CD14-positive monocyte (primary cell): ENCODE measurements at regions not wholly inside any gene's neighbourhood (a gene's known extent, or its start where the extent isn't known, plus 50 kb on each side); places are given as distances from the start of the nearest gene placed in this dataset.

ENCODE experiments used
- DNase-seq, 3 donors: peaks; one replicate each; pipeline ENCODE4 v3.0.0-alpha.2; 2011 to 2022
- H2AFZ ChIP-seq: 2 replicates; pipeline ENCODE4 v1.6.0; 2012; ENCODE audit warnings: mild to moderate bottlenecking, low read depth, low read length, inconsistent platforms; ENCODE audit not compliant: insufficient read depth, poor library complexity, severe bottlenecking
- H3K27ac ChIP-seq, 2 donors: 1 replicate in 1 of 2; 2 replicates in 1 of 2; pipeline ENCODE4 v1.5.1; 2012 to 2013; ENCODE audit warnings: low read length in 2 of 2, control low read depth in 1 of 2, inconsistent platforms in 1 of 2, low read depth in 1 of 2, mild to moderate bottlenecking in 1 of 2
- H3K27me3 ChIP-seq, 2 donors: one replicate each; pipeline versions ENCODE4 v1.6.0 to v1.6.1; 2011 to 2013; ENCODE audit warnings: low read length in 2 of 2; ENCODE audit not compliant: control insufficient read depth in 2 of 2, insufficient read depth in 2 of 2
- H3K36me3 ChIP-seq, 2 donors: replicated peaks in 1 of 2; 1 replicate in 1 of 2; 2 replicates in 1 of 2; pipeline versions ENCODE4 v1.5.1 to v1.6.1; 2012 to 2013; ENCODE audit warnings: low read length in 2 of 2, control low read depth in 1 of 2, inconsistent platforms in 1 of 2, mild to moderate bottlenecking in 1 of 2; ENCODE audit not compliant: insufficient read depth in 2 of 2, control insufficient read depth in 1 of 2
- H3K4me1 ChIP-seq, 2 donors: 1 replicate in 1 of 2; 2 replicates in 1 of 2; pipeline versions ENCODE4 v1.5.1 to v1.6.1; 2012 to 2013; ENCODE audit warnings: low read length in 2 of 2, control low read depth in 1 of 2, inconsistent platforms in 1 of 2, mild to moderate bottlenecking in 1 of 2, moderate library complexity in 1 of 2; ENCODE audit not compliant: insufficient read depth in 2 of 2, control insufficient read depth in 1 of 2
- H3K4me2 ChIP-seq: replicated peaks from 2 replicates; pipeline ENCODE3; 2012; ENCODE audit warnings: low read length, moderate library complexity, mild to moderate bottlenecking; ENCODE audit not compliant: poor library complexity, severe bottlenecking; ENCODE audit errors: extremely low read depth
- H3K4me3 ChIP-seq, 3 experiments: fragments of 200-600 bp in 1 of 3; sonication (generic) in 1 of 3; replicated peaks in 1 of 3; 1 replicate in 2 of 3; 2 replicates in 1 of 3; pipeline ENCODE4 v1.5.1; 2011 to 2013; ENCODE audit warnings: low read length in 3 of 3, mild to moderate bottlenecking in 3 of 3, control low read depth in 2 of 3, low read depth in 2 of 3, inconsistent platforms in 1 of 3, moderate library complexity in 1 of 3
- H3K79me2 ChIP-seq: 2 replicates; pipeline ENCODE4 v1.6.0; 2012; ENCODE audit warnings: mild to moderate bottlenecking, control low read depth, inconsistent platforms, low read length, moderate library complexity; ENCODE audit not compliant: insufficient read depth
- H3K9ac ChIP-seq: 2 replicates; pipeline ENCODE4 v1.6.0; 2017; ENCODE audit warnings: low read length, mild to moderate bottlenecking; ENCODE audit not compliant: insufficient read depth, poor library complexity, severe bottlenecking
- H3K9me3 ChIP-seq, 2 donors: replicated peaks in 1 of 2; 1 replicate in 1 of 2; 2 replicates in 1 of 2; pipeline versions ENCODE4 v1.5.1 to v1.6.1; 2012 to 2013; ENCODE audit warnings: low read length in 2 of 2, control low read depth in 1 of 2; ENCODE audit not compliant: control insufficient read depth in 1 of 2, insufficient read depth in 1 of 2
- H4K20me1 ChIP-seq: 2 replicates; pipeline ENCODE4 v1.6.0; 2012; ENCODE audit warnings: mild to moderate bottlenecking, low read length, control low read depth, moderate library complexity; ENCODE audit not compliant: insufficient read depth
- H3K27ac Mint-ChIP-seq, 7 donors: one replicate each; pipeline ENCODE4 v1.8.0; 2020; ENCODE audit warnings: mild to moderate bottlenecking in 7 of 7, mixed read lengths in 7 of 7, moderate library complexity in 6 of 7, inconsistent platforms in 2 of 7
- H3K27me3 Mint-ChIP-seq, 3 donors: one replicate each; pipeline ENCODE4 v1.8.0; 2021 to 2022; ENCODE audit warnings: low read depth in 3 of 3, mild to moderate bottlenecking in 3 of 3, mixed read lengths in 3 of 3, moderate library complexity in 3 of 3, inconsistent platforms in 1 of 3
- H3K36me3 Mint-ChIP-seq, 2 donors: one replicate each; pipeline ENCODE4 v1.8.0; 2020; ENCODE audit warnings: mixed read lengths in 2 of 2, inconsistent platforms in 1 of 2, mild to moderate bottlenecking in 1 of 2
- H3K4me1 Mint-ChIP-seq: one replicate; pipeline ENCODE4 v1.8.0; 2020; ENCODE audit warnings: mild to moderate bottlenecking, mixed read lengths
- H3K4me3 Mint-ChIP-seq, 2 donors: one replicate each; pipeline ENCODE4 v1.8.0; 2020; ENCODE audit warnings: mild to moderate bottlenecking in 2 of 2, mixed read lengths in 2 of 2, moderate library complexity in 1 of 2
- H3K9me3 Mint-ChIP-seq, 7 donors: one replicate each; pipeline ENCODE4 v1.8.0; 2020 to 2022; ENCODE audit warnings: mixed read lengths in 7 of 7, mild to moderate bottlenecking in 6 of 7, moderate library complexity in 6 of 7, inconsistent platforms in 2 of 7
- CTCF ChIP-seq: fragments of 200-600 bp; IDR thresholded peaks from one replicate; pipeline ENCODE4 v1.8.0; 2022; ENCODE audit warnings: antibody characterized with exemption, mild to moderate bottlenecking
- WGBS: methylation state at CpG from one replicate; pipeline ENCODE4 v1.1.5; 2013; ENCODE audit warnings: missing lambda C conversion rate; ENCODE audit not compliant: insufficient coverage; 5-methylcytosine and 5-hydroxymethylcytosine counted together
- intact Hi-C, 2 donors: fragments of 100-400 bp; cut with micrococcal nuclease; formaldehyde crosslinking; loops; one replicate each; pipeline versions ENCODE4 v1.15.0 to v1.15.1; 2023

GRCh38 chr5:155738616-155739015 is 588.3 kb upstream of the SGCD start:
- Mint-ChIP-seq H3K27me3 (peaks cover 0 to 2% (median 0%) of the 10 kb centered on the region in 3 donors), H3K27ac (no peak overlapping the region), H3K4me1 (no peaks in the 10 kb centered on the region), H3K36me3 (no peaks in the 10 kb centered on the region), H3K9me3 (no peaks in the 10 kb centered on the region), H3K4me3 (no peak overlapping the region)
- TF ChIP-seq CTCF = no peak
- Histone ChIP-seq H3K79me2 (no peaks in the 10 kb centered on the region), H3K27ac (no peak overlapping the region), H3K36me3 (no peaks in the 10 kb centered on the region), H3K27me3 (no peaks in the 10 kb centered on the region), H2AFZ (no peak overlapping the region), H3K4me2 (no peak overlapping the region), H4K20me1 (no peaks in the 10 kb centered on the region), H3K4me3 (no peak overlapping the region), H3K9ac (no peak overlapping the region), H3K4me1 (no peaks in the 10 kb centered on the region), H3K9me3 (no peaks in the 10 kb centered on the region)
- intact Hi-C loops = no loop called here
- no peak for DNase-seq
- 100% methylated on average over 1 of the region's 2 CpGs for WGBS

DNA sequence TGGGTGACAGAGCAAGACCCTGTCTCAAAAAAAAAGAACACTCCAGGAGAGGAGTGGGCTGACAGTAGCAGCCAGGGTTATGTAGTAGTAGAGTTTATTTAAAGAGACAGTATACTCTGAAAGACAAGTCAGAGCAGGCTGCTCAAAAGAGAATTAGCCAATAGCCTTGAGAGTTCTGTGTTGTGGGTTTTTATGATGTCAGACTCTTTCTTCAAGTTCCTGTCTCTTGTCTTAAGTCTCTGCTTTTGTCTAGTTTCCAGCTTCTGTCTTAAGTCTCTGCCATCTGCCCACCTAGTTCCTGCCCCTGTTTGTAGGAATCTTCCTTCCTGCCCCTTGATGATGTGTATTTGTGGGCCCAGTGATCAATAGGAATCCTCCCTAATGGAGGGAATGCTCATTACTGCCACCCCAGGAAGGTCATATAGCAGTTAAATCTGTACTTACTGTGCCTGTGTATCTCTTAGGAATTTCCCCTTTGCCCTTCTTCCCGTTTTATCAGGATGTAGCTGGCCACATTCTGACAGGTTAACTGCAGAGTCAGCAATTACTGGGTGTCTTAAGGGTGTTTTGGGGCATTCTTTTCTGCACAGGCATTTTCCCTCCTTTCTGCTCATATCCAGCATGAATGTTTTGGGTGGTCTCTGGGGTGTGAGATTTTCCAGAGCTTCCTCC is 580.5 kb upstream of the SGCD start:
- Histone ChIP-seq H4K20me1 (no peaks in the 10 kb centered on the region), H3K36me3 (no peaks in the 10 kb centered on the region), H3K79me2 (no peaks in the 10 kb centered on the region), H3K4me1 (no peaks in the 10 kb centered on the region), H3K4me2 (no peak overlapping the region), H3K9me3 (no peaks in the 10 kb centered on the region), H3K4me3 (no peak overlapping the region), H3K9ac (no peak overlapping the region), H2AFZ (no peak overlapping the region), H3K27ac (no peak overlapping the region), H3K27me3 (no peaks in the 10 kb centered on the region)
- TF ChIP-seq CTCF = no peak
- Mint-ChIP-seq H3K4me3 (no peak overlapping the region), H3K27me3 (no peaks in the 10 kb centered on the region), H3K9me3 (peaks cover 0 to 5% (median 0%) of the 10 kb centered on the region in 7 donors), H3K4me1 (no peaks in the 10 kb centered on the region), H3K36me3 (no peaks in the 10 kb centered on the region), H3K27ac (no peak overlapping the region)
- no peak for DNase-seq
- intact Hi-C loops = no loop called here
- no CpG with 5 or more reads among the region's 1 CpG for WGBS
